ENCODE measurements at regions not wholly inside any gene's neighbourhood (a gene's known extent, or its start where the extent isn't known, plus 50 kb on each side); places are given as distances from the start of the nearest gene placed in this dataset.

- no peak overlapping the region for H4K91ac ChIP-seq (replicated peaks; ENCODE audit: insufficient read length, low read length)
- ChIA-PET POLR2A (ENCODE audit: partially characterized antibody) (no interaction called here), CTCF (ENCODE audit: partially characterized antibody) (no interaction called here)
- no peak overlapping the region for H3K23ac ChIP-seq (ENCODE audit: insufficient read length)
- 92% methylated on average over 3 of the region's 3 CpGs; no CpG with 5 or more reads in 1 of the 2 experiments for WGBS, 2 experiments (ENCODE audit: extremely low coverage in 1 of 2, insufficient coverage in 1 of 2, insufficient read length in 1 of 2, insufficient replicate concordance in 2 of 2, low coverage in 1 of 2, low lambda C conversion rate in 2 of 2, missing lambda C conversion rate in 1 of 2)
- H4K20me1 ChIP-seq (replicated peaks in 1 of 2; ENCODE audit: control insufficient read depth in 1 of 2, insufficient read depth in 2 of 2, low read length in 2 of 2), result no peaks in the 10 kb centered on the region
- H3K18ac ChIP-seq (ENCODE audit: extremely low read depth, low read length), result no peak overlapping the region
- H3K56ac ChIP-seq (replicated peaks; ENCODE audit: insufficient read length, low read depth, low read length), result no peak overlapping the region
- no peak overlapping the region for H4K8ac ChIP-seq (ENCODE audit: extremely low read depth, insufficient read depth, low read length)
- H3K79me1 ChIP-seq (ENCODE audit: low read depth, low read length), result no peaks in the 10 kb centered on the region
- no peak overlapping the region for H2AFZ ChIP-seq (ENCODE audit: low read length)
- no peaks in the 10 kb centered on the region for H3K79me2 ChIP-seq (ENCODE audit: control insufficient read depth in 1 of 2, insufficient read depth in 2 of 2, low read length in 2 of 2)
- H2BK5ac ChIP-seq (ENCODE audit: low read depth, low read length), result no peak overlapping the region
- H3K4me2 ChIP-seq (ENCODE audit: insufficient read depth in 1 of 2, low read depth in 2 of 2, low read length in 2 of 2), result no peak overlapping the region
- H3K23me2 ChIP-seq (ENCODE audit: low read depth, low read length), result no peaks in the 10 kb centered on the region
- no peak overlapping the region for H3K9ac ChIP-seq (replicated peaks in 1 of 4; ENCODE audit: extremely low read depth in 1 of 4, low read depth in 3 of 4, low read length in 3 of 4)
- 0 out of 4 replicates have a peak, but pooled peaks cover 0 to 4% of the 10 kb centered on the region in 2 experiments for H3K9me3 ChIP-seq (ENCODE audit: insufficient read depth in 2 of 2, low read depth in 1 of 2, low read length in 1 of 2)
- H3K27me3 ChIP-seq (replicated peaks in 1 of 4; ENCODE audit: control insufficient read depth in 3 of 4, extremely low read depth in 1 of 4, insufficient read depth in 3 of 4, low read length in 3 of 4), result no peaks in the 10 kb centered on the region
- H2BK15ac ChIP-seq (ENCODE audit: low read length), result no peak overlapping the region
- no peak overlapping the region for H2AK5ac ChIP-seq (ENCODE audit: low read depth, low read length)
- no peak overlapping the region for H2BK12ac ChIP-seq (ENCODE audit: low read depth, low read length)
- DNase-seq (ENCODE audit: low read depth in 1 of 2, low spot score in 2 of 2), result no peak
- FAIRE-seq, result no peak
- no peak overlapping the region for H3K4ac ChIP-seq (replicated peaks; ENCODE audit: insufficient read length, low read depth, low read length)
- no peak overlapping the region for H2BK20ac ChIP-seq (ENCODE audit: low read length)
- no peak overlapping the region for H2BK120ac ChIP-seq (replicated peaks; ENCODE audit: low read depth, low read length)
- no peaks in the 10 kb centered on the region for H3K36me3 ChIP-seq (ENCODE audit: control insufficient read depth in 2 of 4, insufficient read depth in 4 of 4, low read length in 3 of 4)
- no peak overlapping the region for H3K14ac ChIP-seq (ENCODE audit: insufficient read length)
- H3K4me3 ChIP-seq (ENCODE audit: extremely low read depth in 1 of 4, insufficient read depth in 2 of 4, low read depth in 3 of 4, low read length in 4 of 4), result no peak overlapping the region
- H4K5ac ChIP-seq (ENCODE audit: insufficient read length, low read depth, low read length), result no peak overlapping the region
- no peak overlapping the region for H3K27ac ChIP-seq (ENCODE audit: low read depth, low read length)
- H3K4me1 ChIP-seq (replicated peaks in 1 of 4; ENCODE audit: control insufficient read depth in 3 of 4, insufficient read depth in 4 of 4, low read length in 3 of 4), result peaks cover 0 to 3% (median 0%) of the 10 kb centered on the region in 4 experiments; a peak in 2 of 7 replicates
- TF ChIP-seq SP2 (IDR thresholded peaks at IDR 0.05; ENCODE audit: low read length) (no peak), ASH2L (IDR thresholded peaks at IDR 0.05; ENCODE audit: low read length) (no peak), ATF2 (IDR thresholded peaks at IDR 0.05; ENCODE audit: low read length) (no peak), CREB1 (IDR thresholded peaks at IDR 0.05) (no peak)
Observed at GRCh38 chr18:39972521-39972920, 1982.5 kb upstream of the PIK3C3 start.

Measured in H1 (cell line).